ENCODE measurements at regions not wholly inside any gene's neighbourhood (a gene's known extent, or its start where the extent isn't known, plus 50 kb on each side); places are given as distances from the start of the nearest gene placed in this dataset.

DNA sequence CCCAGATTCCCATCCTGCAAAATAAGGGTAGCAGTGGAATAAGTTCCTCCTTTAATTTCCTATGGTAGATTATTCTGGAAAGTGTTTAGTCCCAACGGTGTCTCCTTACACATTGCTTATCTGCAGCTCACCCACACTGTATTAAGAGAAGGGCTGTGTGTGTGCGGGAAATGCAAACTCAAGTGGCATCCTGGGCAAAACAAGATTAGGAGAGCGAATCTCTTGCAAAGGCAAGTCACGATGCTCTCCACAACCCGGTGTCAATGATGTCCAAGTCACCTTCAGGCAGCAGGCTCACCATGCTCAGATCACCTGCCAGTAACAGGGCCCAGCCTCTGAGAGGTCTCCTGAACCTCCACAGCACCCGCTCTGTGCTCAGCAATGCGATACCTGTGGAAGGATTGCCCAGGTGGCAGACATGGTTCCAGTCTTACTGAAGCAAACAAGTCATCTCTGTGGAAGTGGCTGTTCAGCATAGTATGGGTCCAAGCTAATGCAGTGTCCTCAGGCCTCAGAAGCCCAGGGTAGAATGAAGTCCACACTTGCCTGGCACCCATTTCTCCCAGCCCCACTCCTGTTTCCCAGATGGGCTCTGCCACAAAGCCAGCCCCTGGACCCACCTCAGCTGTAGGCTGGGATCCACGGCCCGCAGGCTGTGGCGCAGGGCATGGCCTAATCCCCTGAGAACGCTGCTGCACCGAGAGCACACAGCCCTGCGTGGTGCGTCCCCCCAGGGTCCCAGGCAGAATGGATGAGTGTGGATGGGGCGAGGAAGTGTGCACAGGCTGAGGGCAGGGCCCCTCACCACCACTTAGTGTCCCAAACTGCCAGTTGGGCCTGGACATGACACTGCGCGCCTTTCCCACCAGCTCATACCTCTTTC is 101.2 kb downstream of the PXDC1 start:
- TF ChIP-seq, protein P1, sequence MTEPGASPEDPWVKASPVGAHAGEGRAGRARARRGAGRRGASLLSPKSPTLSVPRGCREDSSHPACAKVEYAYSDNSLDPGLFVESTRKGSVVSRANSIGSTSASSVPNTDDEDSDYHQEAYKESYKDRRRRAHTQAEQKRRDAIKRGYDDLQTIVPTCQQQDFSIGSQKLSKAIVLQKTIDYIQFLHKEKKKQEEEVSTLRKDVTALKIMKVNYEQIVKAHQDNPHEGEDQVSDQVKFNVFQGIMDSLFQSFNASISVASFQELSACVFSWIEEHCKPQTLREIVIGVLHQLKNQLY (CRISPR knock-in tag; IDR thresholded peaks at IDR 0.05) = no peak
- TF ChIP-seq TEAD4 (CRISPR knock-in tag; IDR thresholded peaks at IDR 0.05) = no peak
- TF ChIP-seq, protein P2, sequence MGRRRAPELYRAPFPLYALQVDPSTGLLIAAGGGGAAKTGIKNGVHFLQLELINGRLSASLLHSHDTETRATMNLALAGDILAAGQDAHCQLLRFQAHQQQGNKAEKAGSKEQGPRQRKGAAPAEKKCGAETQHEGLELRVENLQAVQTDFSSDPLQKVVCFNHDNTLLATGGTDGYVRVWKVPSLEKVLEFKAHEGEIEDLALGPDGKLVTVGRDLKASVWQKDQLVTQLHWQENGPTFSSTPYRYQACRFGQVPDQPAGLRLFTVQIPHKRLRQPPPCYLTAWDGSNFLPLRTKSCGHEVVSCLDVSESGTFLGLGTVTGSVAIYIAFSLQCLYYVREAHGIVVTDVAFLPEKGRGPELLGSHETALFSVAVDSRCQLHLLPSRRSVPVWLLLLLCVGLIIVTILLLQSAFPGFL (CRISPR knock-in tag; IDR thresholded peaks at IDR 0.05; ENCODE audit: borderline replicate concordance) = no peak
- TF ChIP-seq, protein P3, sequence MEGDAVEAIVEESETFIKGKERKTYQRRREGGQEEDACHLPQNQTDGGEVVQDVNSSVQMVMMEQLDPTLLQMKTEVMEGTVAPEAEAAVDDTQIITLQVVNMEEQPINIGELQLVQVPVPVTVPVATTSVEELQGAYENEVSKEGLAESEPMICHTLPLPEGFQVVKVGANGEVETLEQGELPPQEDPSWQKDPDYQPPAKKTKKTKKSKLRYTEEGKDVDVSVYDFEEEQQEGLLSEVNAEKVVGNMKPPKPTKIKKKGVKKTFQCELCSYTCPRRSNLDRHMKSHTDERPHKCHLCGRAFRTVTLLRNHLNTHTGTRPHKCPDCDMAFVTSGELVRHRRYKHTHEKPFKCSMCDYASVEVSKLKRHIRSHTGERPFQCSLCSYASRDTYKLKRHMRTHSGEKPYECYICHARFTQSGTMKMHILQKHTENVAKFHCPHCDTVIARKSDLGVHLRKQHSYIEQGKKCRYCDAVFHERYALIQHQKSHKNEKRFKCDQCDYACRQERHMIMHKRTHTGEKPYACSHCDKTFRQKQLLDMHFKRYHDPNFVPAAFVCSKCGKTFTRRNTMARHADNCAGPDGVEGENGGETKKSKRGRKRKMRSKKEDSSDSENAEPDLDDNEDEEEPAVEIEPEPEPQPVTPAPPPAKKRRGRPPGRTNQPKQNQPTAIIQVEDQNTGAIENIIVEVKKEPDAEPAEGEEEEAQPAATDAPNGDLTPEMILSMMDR (IDR thresholded peaks at IDR 0.05) = no peak

Data from WTC11 (cell line).